CD8-positive, alpha-beta memory T cell (primary cell): ENCODE measurements at regions not wholly inside any gene's neighbourhood (a gene's known extent, or its start where the extent isn't known, plus 50 kb on each side); places are given as distances from the start of the nearest gene placed in this dataset.
"Not testable (repeated sequence)": the region's sequence is repeated elsewhere in the genome, so short reads cannot be mapped to it uniquely, and the experiment has no call there.

Experiments used
- CTCF ChIA-PET: fragments of 350-600 bp; sonication (Branson Sonifier 250); formaldehyde crosslinking; loops from one replicate; lab custom pipeline; 2021; ENCODE audit warnings: antibody characterized with exemption; lab: Charles Lee
- POLR2A ChIA-PET: fragments of 350-600 bp; sonication (Branson Sonifier 250); formaldehyde crosslinking; loops from one replicate; lab custom pipeline; 2021; ENCODE audit warnings: antibody characterized with exemption; lab: Charles Lee
- DNase-seq, 5 donors: peaks; one replicate each; pipeline versions ENCODE4 v3.0.0 to v3.0.0-alpha.2; 2020 to 2022; ENCODE audit warnings: mixed read lengths in 1 of 5
- H3K27ac ChIP-seq: one replicate; pipeline ENCODE4 v1.7.0; 2013; ENCODE audit warnings: low read depth, mild to moderate bottlenecking, low read length, moderate library complexity
- H3K27me3 ChIP-seq: 2 replicates; pipeline ENCODE4 v1.7.0; 2013; ENCODE audit warnings: low read length, mild to moderate bottlenecking; ENCODE audit not compliant: insufficient read depth, poor library complexity, severe bottlenecking
- H3K36me3 ChIP-seq: 2 replicates; pipeline ENCODE4 v1.7.0; 2013; ENCODE audit warnings: mild to moderate bottlenecking, low read length, moderate library complexity; ENCODE audit not compliant: insufficient read depth
- H3K4me1 ChIP-seq: 2 replicates; pipeline ENCODE4 v1.7.0; 2013; ENCODE audit warnings: mild to moderate bottlenecking, low read length, moderate library complexity; ENCODE audit not compliant: insufficient read depth
- H3K4me3 ChIP-seq: 2 replicates; pipeline ENCODE4 v1.7.0; 2013; ENCODE audit warnings: mild to moderate bottlenecking, low read length
- H3K9me3 ChIP-seq: 2 replicates; pipeline ENCODE4 v1.7.0; 2013; ENCODE audit warnings: mild to moderate bottlenecking, low read length
- H3K27ac Mint-ChIP-seq, 8 donors: one replicate each; pipeline ENCODE4 v1.8.0; 2020 to 2021; ENCODE audit warnings: mixed read lengths in 8 of 8, mild to moderate bottlenecking in 6 of 8, inconsistent platforms in 3 of 8, moderate library complexity in 3 of 8
- H3K27me3 Mint-ChIP-seq, 2 donors: one replicate each; pipeline ENCODE4 v1.8.0; 2020 to 2021; ENCODE audit warnings: mixed read lengths in 2 of 2, mild to moderate bottlenecking in 1 of 2, moderate library complexity in 1 of 2
- H3K36me3 Mint-ChIP-seq, 3 donors: one replicate each; pipeline ENCODE4 v1.8.0; 2020 to 2021; ENCODE audit warnings: mixed read lengths in 3 of 3, inconsistent platforms in 1 of 3, mild to moderate bottlenecking in 1 of 3
- H3K4me1 Mint-ChIP-seq, 3 donors: one replicate each; pipeline ENCODE4 v1.8.0; 2020 to 2021; ENCODE audit warnings: mixed read lengths in 3 of 3, inconsistent platforms in 1 of 3, mild to moderate bottlenecking in 1 of 3
- H3K4me3 Mint-ChIP-seq, 7 donors: one replicate each; pipeline ENCODE4 v1.8.0; 2020 to 2021; ENCODE audit warnings: mixed read lengths in 7 of 7, mild to moderate bottlenecking in 6 of 7, moderate library complexity in 4 of 7, inconsistent platforms in 2 of 7
- H3K9me3 Mint-ChIP-seq, 5 donors: one replicate each; pipeline ENCODE4 v1.8.0; 2020 to 2022; ENCODE audit warnings: mixed read lengths in 5 of 5, mild to moderate bottlenecking in 3 of 5, moderate library complexity in 2 of 5, inconsistent platforms in 1 of 5

GRCh38 chr5:86257871-86258270 lies 359.9 kb upstream of the COX7C start:
- no peaks in the 10 kb centered on the region for H3K4me1 Mint-ChIP-seq
- H3K4me3 Mint-ChIP-seq = no peak overlapping the region
- H3K27me3 Mint-ChIP-seq = no peaks in the 10 kb centered on the region
- Histone ChIP-seq H3K27me3 (no peaks in the 10 kb centered on the region), H3K9me3 (no peaks in the 10 kb centered on the region), H3K4me1 (no peaks in the 10 kb centered on the region), H3K4me3 (no peak overlapping the region), H3K27ac (no peak overlapping the region), H3K36me3 (no peaks in the 10 kb centered on the region)
- H3K9me3 Mint-ChIP-seq = peaks cover 0 to 16% (median 2%) of the 10 kb centered on the region in 5 donors
- POLR2A ChIA-PET = no interaction called here
- no peak for DNase-seq
- H3K36me3 Mint-ChIP-seq = no peaks in the 10 kb centered on the region
- CTCF ChIA-PET = no interaction called here
- H3K27ac Mint-ChIP-seq = no peak overlapping the region

GRCh38 chr5:86284400-86285190 lies 333.1 kb upstream of the COX7C start:
- POLR2A ChIA-PET, H3K27ac Mint-ChIP-seq, H3K9me3 ChIP-seq: not testable (repeated sequence)

GRCh38 chr5:86287437-86287836 lies 330.3 kb upstream of the COX7C start:
- H3K36me3 Mint-ChIP-seq, DNase-seq, H3K4me1 ChIP-seq, H3K9me3 Mint-ChIP-seq, H3K36me3 ChIP-seq, POLR2A ChIA-PET, H3K27ac ChIP-seq, H3K9me3 ChIP-seq, H3K27me3 ChIP-seq, H3K4me1 Mint-ChIP-seq, H3K4me3 ChIP-seq, CTCF ChIA-PET, H3K27ac Mint-ChIP-seq, H3K27me3 Mint-ChIP-seq, H3K4me3 Mint-ChIP-seq: not testable (repeated sequence)

More at GRCh38 chr5:86284400-86285190, 333.1 kb upstream of the COX7C start:
- H3K36me3 ChIP-seq, CTCF ChIA-PET, H3K27me3 ChIP-seq, H3K4me1 Mint-ChIP-seq, DNase-seq, H3K27me3 Mint-ChIP-seq, H3K36me3 Mint-ChIP-seq, H3K27ac ChIP-seq, H3K4me3 ChIP-seq, H3K9me3 Mint-ChIP-seq, H3K4me3 Mint-ChIP-seq, H3K4me1 ChIP-seq: not testable (repeated sequence)

DNA sequence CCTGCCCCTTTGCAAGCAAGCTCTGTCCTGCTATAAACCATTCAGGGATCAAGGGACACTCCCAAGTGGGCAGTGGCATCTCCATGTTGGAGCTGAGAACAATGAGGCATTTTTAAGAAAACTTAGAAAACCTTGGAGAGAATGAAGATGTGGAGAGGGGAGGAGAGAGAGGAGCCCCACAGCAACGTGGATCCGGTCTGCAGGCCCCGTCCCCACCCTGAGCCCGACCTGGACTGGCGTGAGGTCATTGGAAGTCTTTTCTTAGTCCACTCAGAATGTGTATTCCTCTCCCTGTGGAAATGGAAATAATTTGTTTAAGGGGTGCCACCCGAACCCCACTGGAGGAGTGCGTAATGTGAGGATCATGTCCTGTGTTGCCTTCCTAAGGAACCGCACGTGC lies 328.0 kb upstream of the COX7C start:
- H3K9me3 Mint-ChIP-seq, H3K9me3 ChIP-seq, H3K36me3 ChIP-seq, H3K4me3 Mint-ChIP-seq, H3K4me3 ChIP-seq, POLR2A ChIA-PET, H3K4me1 ChIP-seq, H3K27me3 Mint-ChIP-seq, DNase-seq, H3K27ac ChIP-seq, H3K27me3 ChIP-seq, CTCF ChIA-PET, H3K36me3 Mint-ChIP-seq, H3K4me1 Mint-ChIP-seq: not testable (repeated sequence)
- H3K27ac Mint-ChIP-seq = peak overlapping the region in 1 of 8 donors; percentile 21

DNA sequence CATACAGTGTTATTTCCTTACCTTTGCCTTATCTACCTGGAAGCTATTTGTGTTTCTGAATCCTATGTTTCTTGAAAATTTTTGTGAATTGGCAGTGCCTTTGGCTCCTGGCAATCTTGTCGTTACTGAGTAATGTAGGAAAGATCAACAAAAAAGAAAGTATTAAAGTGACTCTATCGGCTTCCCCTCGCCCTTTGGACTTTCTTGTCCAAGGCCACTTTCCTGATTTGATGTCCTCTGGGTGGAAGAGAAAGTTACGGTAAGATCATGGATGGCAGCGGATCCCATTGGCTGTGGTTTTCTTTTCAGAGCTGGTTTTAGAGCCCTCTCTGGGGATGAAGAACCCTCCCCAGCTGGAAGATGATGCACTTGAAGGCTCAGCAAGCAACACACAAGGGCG lies 324.9 kb upstream of the COX7C start:
- POLR2A ChIA-PET, CTCF ChIA-PET, H3K27me3 Mint-ChIP-seq, H3K4me3 Mint-ChIP-seq, H3K4me1 ChIP-seq, H3K36me3 Mint-ChIP-seq, H3K27ac ChIP-seq, H3K4me1 Mint-ChIP-seq, H3K9me3 ChIP-seq, H3K27me3 ChIP-seq, DNase-seq, H3K9me3 Mint-ChIP-seq, H3K36me3 ChIP-seq, H3K4me3 ChIP-seq, H3K27ac Mint-ChIP-seq: not testable (repeated sequence)

DNA sequence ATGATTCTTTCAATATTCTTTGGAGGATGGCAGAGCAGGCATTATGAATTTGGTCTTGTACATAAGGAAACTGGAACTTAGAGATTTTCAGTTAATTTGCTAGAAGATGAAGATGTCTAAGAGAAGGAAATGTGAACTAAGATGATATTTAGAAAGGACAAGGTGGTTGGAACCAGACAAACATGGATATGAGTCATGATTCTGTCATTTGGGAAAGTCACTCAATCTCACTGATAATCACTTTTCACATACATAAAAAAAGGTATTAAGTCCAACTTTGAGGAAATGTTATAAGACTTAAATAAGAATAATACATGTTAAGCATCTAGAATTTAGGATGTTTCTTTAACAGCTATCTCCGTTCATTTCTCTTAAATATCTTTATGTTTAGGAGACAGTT lies 315.1 kb upstream of the COX7C start:
- POLR2A ChIA-PET, H3K9me3 ChIP-seq, H3K4me3 ChIP-seq, H3K9me3 Mint-ChIP-seq, H3K27me3 ChIP-seq, H3K4me1 ChIP-seq, H3K36me3 ChIP-seq, H3K4me1 Mint-ChIP-seq, H3K27me3 Mint-ChIP-seq, H3K4me3 Mint-ChIP-seq, H3K36me3 Mint-ChIP-seq, H3K27ac Mint-ChIP-seq, H3K27ac ChIP-seq, CTCF ChIA-PET, DNase-seq: not testable (repeated sequence)

GRCh38 chr5:86305050-86305449 lies 312.7 kb upstream of the COX7C start:
- H3K27ac Mint-ChIP-seq, H3K9me3 Mint-ChIP-seq, H3K27ac ChIP-seq, H3K9me3 ChIP-seq, H3K36me3 ChIP-seq, H3K27me3 ChIP-seq, POLR2A ChIA-PET, DNase-seq, H3K36me3 Mint-ChIP-seq, H3K4me3 Mint-ChIP-seq, H3K4me3 ChIP-seq, CTCF ChIA-PET, H3K27me3 Mint-ChIP-seq, H3K4me1 ChIP-seq, H3K4me1 Mint-ChIP-seq: not testable (repeated sequence)

GRCh38 chr5:86314951-86315350 lies 302.8 kb upstream of the COX7C start:
- H3K36me3 ChIP-seq = no peaks in the 10 kb centered on the region
- no peaks in the 10 kb centered on the region for H3K9me3 ChIP-seq
- H3K4me1 ChIP-seq = no peaks in the 10 kb centered on the region
- Mint-ChIP-seq H3K36me3 (no peaks in the 10 kb centered on the region), H3K27me3 (no peaks in the 10 kb centered on the region), H3K4me3 (no peak overlapping the region), H3K27ac (no peak overlapping the region), H3K9me3 (peaks cover 0 to 2% (median 0%) of the 10 kb centered on the region in 5 donors), H3K4me1 (no peaks in the 10 kb centered on the region)
- no peaks in the 10 kb centered on the region for H3K27me3 ChIP-seq
- ChIA-PET CTCF (no interaction called here), POLR2A (no interaction called here)
- DNase-seq = no peak
- no peak overlapping the region for H3K27ac ChIP-seq
- no peak overlapping the region for H3K4me3 ChIP-seq

DNA sequence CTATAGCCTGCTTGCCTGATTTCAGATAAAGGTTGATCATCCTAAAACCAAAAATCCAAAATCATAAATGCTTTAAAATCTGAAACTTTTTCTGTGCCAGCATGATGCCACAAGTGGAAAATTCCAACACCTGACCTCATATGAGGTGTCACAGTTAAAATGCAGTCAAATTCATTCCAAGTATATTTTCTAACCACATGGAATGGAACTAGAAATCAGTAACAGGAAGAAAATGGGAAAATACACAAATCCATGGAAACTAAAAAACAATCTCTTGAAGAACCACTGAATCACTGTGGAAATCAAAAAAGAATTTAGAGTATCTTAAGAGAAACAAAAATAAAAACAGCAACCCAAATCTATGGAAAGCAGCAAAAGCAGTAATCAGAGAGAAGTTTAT lies 297.5 kb upstream of the COX7C start:
- Histone ChIP-seq H3K9me3 (no peaks in the 10 kb centered on the region), H3K4me3 (no peak overlapping the region), H3K27me3 (no peaks in the 10 kb centered on the region), H3K36me3 (no peaks in the 10 kb centered on the region), H3K4me1 (no peaks in the 10 kb centered on the region), H3K27ac (no peak overlapping the region)
- H3K4me3 Mint-ChIP-seq = no peak overlapping the region
- peaks cover 0 to 2% (median 0%) of the 10 kb centered on the region in 5 donors for H3K9me3 Mint-ChIP-seq
- H3K4me1 Mint-ChIP-seq = no peaks in the 10 kb centered on the region
- DNase-seq = no peak
- no peak overlapping the region for H3K27ac Mint-ChIP-seq
- H3K27me3 Mint-ChIP-seq = no peaks in the 10 kb centered on the region
- H3K36me3 Mint-ChIP-seq = no peaks in the 10 kb centered on the region
- CTCF ChIA-PET = no interaction called here
- POLR2A ChIA-PET = no interaction called here
